Testis (tissue), 2 donors: ENCODE measurements at regions not wholly inside any gene's neighbourhood (a gene's known extent, or its start where the extent isn't known, plus 50 kb on each side); places are given as distances from the start of the nearest gene placed in this dataset.

Source experiments
- POLR2A ChIP-seq: fragments of 450-650 bp; IDR thresholded peaks from one replicate; pipeline ENCODE4 v1.6.1; 2017; ENCODE audit warnings: antibody characterized with exemption, mild to moderate bottlenecking, moderate library complexity
- TF ChIP-seq, protein P1 (sequence below), 3 experiments: fragments of 450-650 bp in 2 of 3; fragments of 200-600 bp in 1 of 3; sonication (generic) in 1 of 3; IDR thresholded peaks; one replicate each; pipeline ENCODE4 v1.5.1; 2016 to 2019; ENCODE audit warnings: antibody characterized with exemption in 3 of 3, mild to moderate bottlenecking in 2 of 3, moderate library complexity in 1 of 3

DNA sequence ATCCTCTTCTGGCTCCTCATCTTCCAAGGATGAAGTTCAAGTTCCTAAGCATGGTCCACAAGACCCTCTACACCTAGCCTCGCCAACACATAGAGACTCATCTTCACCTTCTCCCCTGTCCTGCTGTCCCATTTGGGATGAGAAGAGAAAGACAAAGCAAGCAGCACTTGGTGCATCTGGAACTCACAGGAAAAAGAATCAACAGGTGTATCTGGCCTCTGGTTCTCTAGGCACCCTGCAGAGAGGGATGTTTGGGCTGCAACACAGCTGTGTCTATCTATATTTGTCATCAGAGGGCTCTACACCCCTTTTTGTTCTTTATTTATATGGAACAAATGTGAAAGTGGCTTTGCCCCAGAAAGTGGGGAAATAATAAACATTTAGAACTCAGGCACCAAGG, 82.1 kb upstream of the GALNT18 start:
- TF ChIP-seq, protein P1, sequence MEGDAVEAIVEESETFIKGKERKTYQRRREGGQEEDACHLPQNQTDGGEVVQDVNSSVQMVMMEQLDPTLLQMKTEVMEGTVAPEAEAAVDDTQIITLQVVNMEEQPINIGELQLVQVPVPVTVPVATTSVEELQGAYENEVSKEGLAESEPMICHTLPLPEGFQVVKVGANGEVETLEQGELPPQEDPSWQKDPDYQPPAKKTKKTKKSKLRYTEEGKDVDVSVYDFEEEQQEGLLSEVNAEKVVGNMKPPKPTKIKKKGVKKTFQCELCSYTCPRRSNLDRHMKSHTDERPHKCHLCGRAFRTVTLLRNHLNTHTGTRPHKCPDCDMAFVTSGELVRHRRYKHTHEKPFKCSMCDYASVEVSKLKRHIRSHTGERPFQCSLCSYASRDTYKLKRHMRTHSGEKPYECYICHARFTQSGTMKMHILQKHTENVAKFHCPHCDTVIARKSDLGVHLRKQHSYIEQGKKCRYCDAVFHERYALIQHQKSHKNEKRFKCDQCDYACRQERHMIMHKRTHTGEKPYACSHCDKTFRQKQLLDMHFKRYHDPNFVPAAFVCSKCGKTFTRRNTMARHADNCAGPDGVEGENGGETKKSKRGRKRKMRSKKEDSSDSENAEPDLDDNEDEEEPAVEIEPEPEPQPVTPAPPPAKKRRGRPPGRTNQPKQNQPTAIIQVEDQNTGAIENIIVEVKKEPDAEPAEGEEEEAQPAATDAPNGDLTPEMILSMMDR (IDR thresholded peaks at IDR 0.05) = no peak
- no peak for TF ChIP-seq POLR2A
